UCSD-AML1 (cell line): ENCODE measurements at regions not wholly inside any gene's neighbourhood (a gene's known extent, or its start where the extent isn't known, plus 50 kb on each side); places are given as distances from the start of the nearest gene placed in this dataset.

Source experiments
- DNase-seq: peaks from one replicate; lab custom pipeline; 2025; ENCODE audit not compliant: unreplicated experiment; lab: John Stamatoyannopoulos, UW

DNA sequence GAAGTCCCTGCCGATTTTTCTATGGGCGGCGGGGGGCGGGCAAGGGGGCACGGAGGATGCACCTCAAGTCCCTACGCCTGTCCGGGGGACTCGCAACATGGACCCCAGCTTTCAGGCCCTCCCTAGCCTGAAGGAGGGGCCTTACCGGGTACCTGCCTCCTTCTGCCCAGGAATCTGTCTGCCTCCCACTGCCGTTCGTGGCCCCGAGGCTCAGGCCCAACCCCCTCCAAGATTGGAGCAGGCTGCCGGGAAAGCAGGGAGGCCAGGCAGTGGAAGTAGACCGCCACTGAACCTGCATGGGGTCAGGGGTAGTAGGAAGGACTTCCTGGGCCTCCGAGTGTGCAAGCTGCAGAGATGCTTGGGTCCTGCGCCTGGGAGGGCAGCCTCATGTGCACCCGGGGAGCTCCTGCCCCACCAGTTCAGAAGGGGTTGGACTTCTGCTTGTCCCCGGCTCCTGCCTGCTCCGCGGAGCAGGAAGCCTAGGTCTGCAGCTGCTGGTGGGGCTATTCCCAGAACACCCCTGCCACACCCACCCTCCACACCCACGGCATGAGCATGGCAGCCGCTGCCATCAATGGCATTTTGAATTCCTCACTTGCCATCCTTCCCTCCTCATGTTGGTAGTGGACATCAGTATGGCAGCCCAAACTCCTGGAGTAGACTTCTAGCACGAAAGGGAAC, 1312.7 kb upstream of the ACO1 start:
- no peak for DNase-seq

DNA sequence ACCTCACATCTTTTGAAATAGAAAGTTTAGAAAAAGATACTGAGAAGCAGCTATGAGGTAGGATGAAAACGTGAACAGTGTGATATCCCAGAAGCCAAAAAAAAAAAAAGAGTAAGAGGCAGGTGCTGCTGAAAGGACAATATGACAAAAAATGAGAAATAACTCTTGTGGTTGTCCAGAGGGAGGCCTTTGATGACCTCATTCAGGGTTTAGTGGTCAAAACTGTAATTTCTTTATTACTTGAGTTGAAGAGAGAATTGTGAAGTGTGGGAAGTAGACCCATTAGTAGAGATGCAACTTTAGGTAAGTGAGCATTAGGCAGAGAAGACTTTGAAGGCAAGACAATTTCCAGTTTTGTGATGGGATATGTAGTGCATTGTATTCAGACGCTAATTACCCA, 1306.3 kb upstream of the ACO1 start:
- DNase-seq, result no peak

DNA sequence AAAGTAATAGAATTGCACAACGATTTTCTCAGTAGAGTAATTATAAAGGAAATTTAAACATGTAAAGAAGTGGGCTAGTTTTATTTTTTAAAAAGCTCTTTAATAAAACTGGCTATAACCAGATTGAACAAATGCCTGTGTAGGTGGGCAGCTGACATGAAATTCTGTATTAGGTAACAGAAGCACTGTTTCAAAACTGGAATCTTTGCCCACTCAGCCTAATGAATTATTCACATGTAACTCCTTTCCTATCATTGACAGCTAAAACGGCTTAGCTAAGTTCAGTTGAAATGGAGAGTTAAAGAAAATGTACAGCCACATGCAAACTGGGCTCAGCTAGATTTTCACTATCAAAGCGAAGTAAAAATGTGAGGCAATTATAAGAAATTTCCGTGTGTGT, 1300.1 kb upstream of the ACO1 start:
- DNase-seq, result no peak

DNA sequence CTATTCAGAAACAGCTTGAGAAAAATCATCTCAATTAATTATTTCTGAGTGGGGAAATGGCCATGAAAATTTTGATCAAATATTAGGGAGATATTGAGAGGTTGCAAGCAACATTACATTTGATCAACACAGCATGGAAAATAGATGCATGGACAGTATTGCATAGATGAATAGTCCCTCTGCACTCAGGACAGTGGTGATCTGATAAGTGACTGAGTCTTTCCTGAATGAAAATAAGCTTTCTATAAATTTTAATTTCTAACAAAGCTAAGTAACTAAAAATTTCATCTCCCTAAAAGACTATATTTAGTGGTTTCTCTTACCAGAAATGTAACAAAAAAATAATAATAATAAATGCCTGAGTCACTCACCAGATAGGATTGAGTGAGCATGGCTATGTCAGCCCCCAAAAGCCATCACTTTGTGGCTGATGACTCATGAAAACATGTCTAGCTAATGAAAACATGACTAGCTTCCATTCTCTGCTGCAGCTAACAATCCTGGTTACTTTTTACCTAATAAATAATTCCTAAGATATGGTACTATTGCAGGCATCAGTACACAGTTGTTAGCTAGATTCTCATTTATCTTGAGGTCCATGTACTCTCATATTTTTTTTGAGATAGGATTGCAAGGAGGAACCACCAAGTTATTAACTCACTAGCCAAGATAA, 1294.8 kb upstream of the ACO1 start:
- DNase-seq, result no peak

DNA sequence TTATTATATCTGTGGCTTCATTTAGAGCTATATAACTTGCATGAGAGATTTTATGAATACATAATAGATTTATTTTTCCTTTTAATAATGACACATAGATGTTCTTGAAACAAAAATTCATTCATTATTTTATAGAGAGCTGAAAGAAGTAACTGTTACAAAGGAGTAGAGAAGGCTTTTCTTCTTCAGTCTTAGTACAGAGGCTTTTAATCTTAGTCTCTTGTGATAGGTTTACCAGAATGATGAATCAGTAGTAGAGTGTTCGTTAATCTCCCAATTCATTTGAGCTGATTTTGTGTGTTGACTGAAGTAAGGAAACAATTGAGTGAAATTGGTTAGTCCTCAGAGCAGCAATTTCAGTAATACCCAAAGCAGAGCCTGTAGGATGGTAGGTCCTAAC, 1284.1 kb upstream of the ACO1 start:
- no peak for DNase-seq

DNA sequence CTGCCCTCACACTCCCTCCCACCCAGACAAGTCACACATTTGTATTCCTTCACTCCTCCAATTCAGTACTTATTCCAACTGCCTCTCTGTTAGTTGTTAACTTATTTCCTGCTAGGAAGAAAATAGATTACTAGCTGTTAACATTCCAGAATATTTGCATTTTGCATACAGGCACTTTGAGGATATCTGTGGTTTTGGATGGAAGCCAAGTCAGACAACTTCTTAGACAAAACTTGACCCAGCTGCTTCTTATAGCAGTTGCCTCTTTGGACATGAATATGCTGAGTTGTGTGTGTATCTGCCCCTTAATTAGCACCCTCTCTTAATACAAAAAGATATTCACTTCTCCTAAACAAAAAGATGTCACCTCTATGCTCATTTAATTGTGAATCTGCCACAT, 1280.6 kb upstream of the ACO1 start:
- DNase-seq, result no peak

DNA sequence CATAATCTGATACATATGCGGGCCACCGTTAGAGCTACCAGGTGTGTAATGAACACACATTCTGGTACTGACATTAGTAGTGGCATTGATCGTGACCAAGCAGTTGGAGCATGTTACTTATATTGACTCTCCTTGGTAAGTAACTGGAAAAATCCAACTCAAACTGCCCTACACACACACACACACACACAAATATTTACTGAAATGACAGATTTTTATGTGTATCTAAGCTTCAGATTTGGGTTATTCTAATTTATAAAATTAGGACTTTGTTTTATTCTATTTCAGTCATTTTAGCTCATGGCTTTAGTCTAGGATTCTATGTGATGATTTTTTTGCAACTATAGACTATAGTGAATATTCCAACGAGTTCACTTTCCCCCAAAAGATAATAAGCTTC, 1280.2 kb upstream of the ACO1 start:
- DNase-seq, result no peak

DNA sequence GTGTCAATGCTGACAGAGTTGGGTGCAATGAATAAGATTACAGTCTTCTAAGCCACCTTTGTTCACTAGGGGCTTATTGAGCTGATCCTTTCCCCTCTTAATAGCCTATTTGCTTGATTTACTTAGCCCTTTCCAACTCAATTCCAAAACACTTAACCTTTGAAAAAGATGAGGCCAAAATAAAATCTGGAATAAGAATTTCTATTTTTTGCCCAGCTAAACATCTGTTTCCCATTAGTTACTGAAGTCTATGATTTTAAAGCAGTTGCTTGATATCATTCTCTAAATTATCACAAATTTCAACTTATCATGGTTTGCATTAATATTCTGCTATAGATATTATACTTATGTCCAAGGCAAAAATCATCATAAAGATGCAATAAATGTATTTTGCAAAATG, 1272.0 kb upstream of the ACO1 start:
- no peak for DNase-seq

DNA sequence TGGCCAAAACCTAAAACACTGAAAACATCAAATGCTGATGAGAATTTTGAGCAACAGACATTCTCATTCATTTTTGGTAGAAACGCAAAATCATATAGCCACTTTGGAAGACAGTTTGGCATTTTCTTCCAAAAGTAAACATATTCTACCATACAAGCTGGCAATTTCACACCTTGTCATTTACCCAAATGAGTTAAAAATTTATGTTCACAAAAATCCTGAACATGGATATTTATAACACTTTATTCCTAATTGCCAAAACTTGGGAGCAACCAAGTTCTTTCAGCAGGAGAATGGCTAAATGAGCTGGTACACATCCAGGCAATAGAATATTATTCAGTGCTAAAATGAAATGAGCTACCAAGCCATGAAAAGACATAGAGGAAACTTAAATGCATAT, 1270.1 kb upstream of the ACO1 start:
- DNase-seq, result no peak

DNA sequence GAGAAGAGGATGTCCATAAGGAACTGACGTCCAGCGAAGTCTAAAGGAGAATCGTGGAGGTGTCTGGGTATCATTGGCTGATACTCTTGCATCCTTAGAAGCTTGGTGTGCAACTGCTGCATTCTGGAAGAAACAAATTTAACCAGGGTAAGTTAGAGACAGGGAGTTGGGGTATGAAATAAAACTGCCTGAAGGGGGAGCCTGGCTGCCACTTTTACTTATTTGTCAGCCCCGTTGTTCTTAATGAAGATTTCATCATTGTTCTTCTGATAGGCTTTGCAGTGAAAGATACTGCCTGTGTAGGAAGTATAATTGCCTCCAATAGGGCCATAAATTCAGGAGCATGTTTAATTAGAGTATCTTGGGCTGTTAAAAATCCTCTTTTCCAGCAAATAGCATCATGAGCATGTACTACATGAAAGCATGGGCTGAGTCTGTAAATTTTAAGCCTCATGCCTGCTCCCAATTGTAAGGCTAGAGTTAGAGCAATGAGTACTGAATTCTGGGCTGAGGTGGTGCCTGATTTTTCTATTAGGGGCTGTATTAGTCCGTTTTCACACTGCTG, 1264.5 kb upstream of the ACO1 start:
- DNase-seq, result no peak

DNA sequence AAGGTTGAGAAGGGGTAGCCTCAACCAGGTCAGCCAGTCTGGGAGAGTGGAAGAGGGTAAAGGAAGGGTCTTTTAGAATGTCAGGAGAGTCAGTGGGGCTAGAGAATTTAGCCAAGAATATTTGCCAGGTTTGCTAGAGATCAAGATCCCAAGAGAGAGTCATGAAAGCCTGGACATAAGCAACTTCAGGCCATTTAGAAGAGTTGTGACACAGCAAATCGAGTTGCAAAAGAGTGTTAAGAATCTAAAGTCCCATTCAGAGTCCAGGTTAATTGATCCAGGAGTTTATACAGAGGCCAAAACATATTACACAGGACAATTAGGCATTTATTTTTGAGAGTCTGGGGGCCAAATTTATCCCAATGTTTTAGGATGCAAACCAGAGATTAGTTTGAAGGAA, 1260.1 kb upstream of the ACO1 start:
- no peak for DNase-seq

DNA sequence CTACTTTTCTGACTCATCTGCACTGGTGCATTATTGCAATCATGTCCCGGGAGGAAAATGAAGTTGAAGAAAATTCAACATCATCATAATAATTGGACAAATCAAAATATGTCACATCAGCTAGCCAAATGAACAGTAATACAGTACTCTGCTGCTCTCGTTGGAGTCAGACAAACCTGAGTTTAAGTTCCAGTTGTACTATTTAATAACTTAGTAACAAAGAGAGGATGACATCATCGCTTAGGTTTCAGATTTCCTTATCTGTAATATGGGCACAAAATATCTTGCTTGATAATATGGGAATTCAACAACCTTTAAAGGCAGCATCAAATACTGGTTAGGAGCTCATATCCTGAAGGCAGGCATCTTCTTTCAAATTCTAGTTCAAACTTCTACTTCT, 1248.9 kb upstream of the ACO1 start:
- DNase-seq, result no peak

DNA sequence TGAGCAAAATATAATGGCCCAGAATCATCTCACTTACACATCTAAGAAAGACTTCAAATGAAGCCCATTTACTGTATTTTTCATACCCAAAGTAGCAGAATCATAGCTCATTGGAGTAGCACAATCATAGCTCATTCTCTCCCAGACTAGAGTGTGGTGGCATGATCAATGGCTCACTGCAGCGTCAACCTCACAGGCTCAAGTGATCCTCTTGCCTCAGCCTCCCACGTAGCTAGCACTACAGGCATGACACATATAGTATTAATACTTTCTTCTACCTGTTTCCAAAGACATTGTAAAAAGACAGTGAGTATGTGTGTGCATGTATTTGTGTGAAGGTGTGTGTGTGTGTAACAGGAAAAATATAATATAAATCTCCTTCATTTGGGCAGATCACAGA, 1247.9 kb upstream of the ACO1 start:
- no peak for DNase-seq

DNA sequence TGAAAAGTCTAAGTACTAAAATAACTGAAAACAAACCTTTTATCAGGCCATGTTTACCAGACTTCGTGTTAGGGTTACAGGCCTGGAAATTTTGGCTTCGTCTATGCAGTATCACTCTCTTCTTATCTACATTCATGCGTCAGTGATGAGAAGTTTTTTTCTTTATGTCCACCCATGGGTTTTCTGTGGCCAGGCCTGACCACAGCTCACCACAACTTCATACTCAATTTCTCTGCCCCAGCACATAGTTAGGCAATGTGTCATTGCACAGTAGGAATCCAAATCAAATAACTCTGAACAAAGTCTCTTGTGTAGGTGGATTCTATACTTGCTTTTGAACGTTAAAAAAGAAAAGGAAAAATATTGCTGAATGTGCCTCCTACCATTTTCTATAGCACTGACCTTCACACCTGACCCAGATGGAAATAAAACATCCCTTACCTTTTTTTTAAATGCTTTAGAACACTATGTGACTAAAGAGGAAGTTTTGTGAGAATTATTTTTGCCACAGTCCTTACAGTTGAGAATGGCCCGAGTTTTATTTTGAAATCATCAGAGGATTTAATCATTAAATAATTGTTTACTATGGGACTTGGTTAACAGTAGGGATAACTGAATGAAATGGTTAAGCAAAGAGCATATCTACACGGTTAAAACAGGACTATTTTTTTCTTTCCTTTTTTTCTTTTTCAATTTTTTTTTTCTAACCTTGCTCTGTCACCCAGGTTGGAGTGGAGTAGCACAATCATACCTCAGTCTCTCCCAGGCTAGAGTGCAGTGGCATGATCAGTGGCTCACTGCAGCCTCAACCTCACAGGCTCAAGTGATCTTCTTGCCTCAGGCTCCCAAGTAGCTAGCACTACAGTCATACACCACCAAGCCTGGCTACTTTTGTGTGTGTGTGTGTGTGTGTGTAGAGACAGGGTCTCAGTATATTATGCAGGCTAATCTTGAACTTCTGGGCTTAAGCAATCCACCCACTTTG, 1247.0 kb upstream of the ACO1 start:
- no peak for DNase-seq

DNA sequence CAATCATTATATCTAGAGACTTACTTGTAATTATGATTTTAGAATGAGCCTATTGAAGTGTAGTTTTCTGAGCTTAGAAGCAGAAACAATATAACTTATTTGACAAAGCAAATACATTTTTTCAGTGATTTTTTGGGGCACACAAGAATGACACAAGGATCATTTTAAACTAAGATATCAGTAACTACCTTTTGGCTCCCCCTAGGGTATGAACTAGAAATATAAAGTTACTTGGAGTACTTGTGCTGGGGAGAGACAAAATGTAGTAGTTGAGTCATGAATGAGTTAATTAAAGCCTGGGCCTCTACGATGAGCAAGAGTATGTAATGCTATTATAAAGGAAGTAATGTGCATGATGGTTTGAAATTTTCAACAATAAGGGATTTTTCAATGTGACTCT, 1244.1 kb upstream of the ACO1 start:
- DNase-seq, result no peak

DNA sequence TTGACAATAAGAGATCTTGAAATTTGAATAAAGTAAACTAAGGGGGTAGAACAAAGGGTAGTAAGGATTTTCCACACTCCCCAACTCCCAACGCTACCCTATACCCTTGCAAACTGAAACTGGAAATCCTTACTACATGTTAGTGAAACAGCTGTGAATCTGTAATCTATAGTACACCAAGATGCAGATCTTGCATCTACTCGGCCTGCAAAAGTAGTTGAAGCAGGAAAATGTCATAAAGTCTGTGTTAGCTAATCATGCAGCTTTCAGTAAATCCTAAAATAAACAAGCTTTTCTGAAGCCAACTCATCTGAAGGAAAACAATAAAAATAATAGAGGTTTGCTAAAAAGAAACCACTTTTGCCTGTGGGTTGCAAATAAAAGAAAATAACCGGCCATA, 1242.0 kb upstream of the ACO1 start:
- no peak for DNase-seq

DNA sequence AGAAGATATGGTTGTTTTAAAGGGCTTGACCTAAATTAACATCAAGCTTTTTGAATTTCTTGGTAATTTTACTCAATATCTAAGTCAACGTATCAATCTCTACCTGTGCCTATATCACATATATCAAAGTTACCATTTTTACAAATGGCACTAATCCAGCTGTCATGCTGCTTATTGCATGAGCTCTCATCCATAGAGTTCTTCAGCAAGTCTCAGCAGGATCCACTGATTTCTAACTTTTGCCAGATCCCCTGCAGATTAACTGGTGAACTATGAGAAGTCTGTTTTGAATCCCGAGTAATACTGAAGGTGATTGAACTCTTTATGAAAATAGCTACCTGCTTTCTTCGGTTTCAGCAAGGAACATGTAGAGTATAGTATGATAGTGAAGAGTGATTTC, 1239.8 kb upstream of the ACO1 start:
- DNase-seq, result no peak

DNA sequence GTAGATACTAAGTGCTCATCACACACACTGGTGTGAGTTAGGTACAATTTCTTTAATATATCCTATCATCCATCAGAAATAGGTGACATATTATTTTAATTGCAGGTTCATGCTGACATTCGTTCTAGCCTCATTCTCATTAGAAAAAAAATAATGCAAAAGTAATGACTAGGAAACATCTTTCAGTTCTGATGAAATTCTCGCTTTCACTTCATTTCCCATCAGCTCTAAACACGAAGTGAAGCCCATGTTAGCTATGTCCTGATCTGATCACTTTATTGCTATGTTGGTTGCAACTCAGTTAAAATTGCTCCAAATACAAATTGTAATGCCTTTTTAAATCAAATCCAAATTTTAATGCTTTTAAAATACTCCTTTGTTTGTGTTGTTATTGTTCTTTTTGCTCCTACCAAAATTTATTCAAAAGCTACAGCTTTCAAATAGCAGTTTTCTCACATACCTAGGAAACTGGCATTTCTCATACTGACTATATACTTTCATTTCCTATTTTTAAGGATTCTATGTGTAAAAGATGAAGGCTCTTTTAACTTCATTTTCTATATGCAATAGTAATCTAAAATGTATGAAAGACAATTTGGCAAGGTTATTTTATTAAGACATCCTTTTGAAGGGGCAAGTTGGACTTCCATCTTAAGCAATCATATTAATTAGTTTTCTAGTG, 1237.8 kb upstream of the ACO1 start:
- no peak for DNase-seq

DNA sequence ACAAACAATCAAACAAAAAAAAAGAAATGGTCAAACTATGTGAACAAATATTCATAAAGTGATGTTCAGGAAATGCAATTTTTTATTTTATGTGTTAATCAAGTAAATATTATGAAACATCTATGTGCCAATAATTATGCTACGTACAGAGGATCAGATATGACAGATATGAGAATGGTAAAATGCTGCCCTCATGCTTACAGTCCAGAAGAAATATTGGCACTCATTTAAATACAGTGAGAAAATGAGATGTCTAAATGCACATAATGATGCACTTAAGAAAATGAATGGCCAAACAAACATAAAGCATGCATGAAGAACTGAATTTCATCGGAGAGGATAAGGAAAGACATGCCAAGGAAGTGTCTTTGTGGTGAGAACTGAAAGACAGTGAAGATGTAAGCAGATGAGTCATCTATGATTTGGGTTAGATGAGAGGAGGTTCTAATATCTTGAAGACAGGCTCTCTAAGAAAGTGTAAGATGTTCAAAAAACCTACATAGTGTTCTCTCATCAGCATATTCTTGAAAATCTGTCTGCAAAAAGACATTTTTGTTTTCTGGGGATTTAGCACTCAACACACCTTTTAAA, 1231.1 kb upstream of the ACO1 start:
- DNase-seq, result no peak

DNA sequence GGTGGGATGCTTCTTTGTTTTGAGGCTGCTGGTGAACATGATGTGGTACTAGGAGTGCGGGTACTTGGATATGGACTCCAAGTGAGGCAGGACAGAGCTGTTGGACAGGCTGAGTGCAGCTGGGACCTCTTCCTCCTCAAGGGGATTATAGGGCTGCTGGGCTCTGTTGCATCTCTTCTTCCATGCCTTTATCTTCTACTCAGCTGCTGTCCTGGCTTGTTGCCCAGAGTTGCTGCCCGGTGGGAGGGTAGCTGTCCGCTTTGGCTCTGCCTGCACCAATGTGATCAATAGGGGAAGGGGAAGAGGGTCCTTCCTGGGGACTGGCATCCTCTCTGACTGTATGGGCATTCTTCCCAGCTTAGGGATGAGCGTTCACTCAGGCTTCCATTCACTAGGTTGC, 1217.9 kb upstream of the ACO1 start:
- no peak for DNase-seq

DNA sequence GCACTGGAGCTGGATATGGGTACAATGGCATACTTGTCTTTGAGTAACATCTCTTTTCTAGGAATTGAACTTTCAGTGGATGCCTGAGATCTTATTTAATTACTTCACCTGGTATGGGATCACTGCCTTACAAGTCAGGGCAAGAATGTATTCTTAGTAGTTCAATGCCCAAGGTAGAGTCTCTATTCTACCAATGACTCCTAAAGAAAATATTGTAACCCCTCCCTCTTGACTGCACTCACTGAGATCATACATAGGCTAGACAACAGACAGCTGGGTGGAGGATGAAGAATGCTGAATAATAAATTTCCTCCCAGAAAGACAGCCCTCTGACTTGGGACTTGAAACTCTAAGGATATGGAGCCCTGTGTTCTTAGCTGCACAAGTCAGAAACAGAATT, 1216.3 kb upstream of the ACO1 start:
- no peak for DNase-seq
